ENCODE measurements at regions not wholly inside any gene's neighbourhood (a gene's known extent, or its start where the extent isn't known, plus 50 kb on each side); places are given as distances from the start of the nearest gene placed in this dataset.

GRCh38 chr11:91608677-91609076 is 615.9 kb upstream of the FAT3 start:
- no peaks in the 10 kb centered on the region for H3K79me2 ChIP-seq (ENCODE audit: control insufficient read depth, insufficient read depth, low read length)
- no peak overlapping the region for H3K4me3 ChIP-seq (replicated peaks in 1 of 3; ENCODE audit: insufficient read depth in 1 of 3, low read depth in 1 of 3, low read length in 3 of 3)
- H3K9me3 ChIP-seq (replicated peaks; ENCODE audit: control insufficient read depth, insufficient read depth, low read length): no peaks in the 10 kb centered on the region
- no peaks in the 10 kb centered on the region for H3K27me3 ChIP-seq (ENCODE audit: control insufficient read depth in 2 of 2, insufficient read depth in 2 of 2, low read length in 2 of 2)
- H2AFZ ChIP-seq (ENCODE audit: low read depth, low read length): no peak overlapping the region
- H4K20me1 ChIP-seq (replicated peaks; ENCODE audit: control insufficient read depth, extremely low read depth, insufficient read depth, low read length): no peaks in the 10 kb centered on the region
- H3K4me1 ChIP-seq (ENCODE audit: control insufficient read depth, extremely low read depth, insufficient read depth, low read length): no peaks in the 10 kb centered on the region
- TF ChIP-seq JUN (IDR thresholded peaks at IDR 0.05; ENCODE audit: borderline replicate concordance, insufficient read depth, insufficient read length, low read depth) (no peak), MYC (IDR thresholded peaks at IDR 0.05; ENCODE audit: low read depth, low read length) (no peak), POLR2AphosphoS5 (IDR thresholded peaks at IDR 0.05; ENCODE audit: insufficient read depth, low read depth, low read length) (no peak), CTCF (IDR thresholded peaks at IDR 0.05; ENCODE audit: extremely low read depth in 1 of 2, insufficient read depth in 1 of 2, low read depth in 1 of 2, low read length in 2 of 2) (no peak), GATA2 (IDR thresholded peaks at IDR 0.05; ENCODE audit: insufficient read depth, insufficient read length, low read depth, low read length) (no peak), FOS (IDR thresholded peaks at IDR 0.05; ENCODE audit: borderline replicate concordance, insufficient read depth, low read length) (no peak), POLR2A (IDR thresholded peaks at IDR 0.05; ENCODE audit: low read depth, low read length) (no peak), EZH2 (IDR thresholded peaks at IDR 0.05; ENCODE audit: borderline replicate concordance, low read depth, low read length, severe bottlenecking) (no peak), MAX (IDR thresholded peaks at IDR 0.05; ENCODE audit: insufficient read depth, insufficient read length) (no peak)
- dilution Hi-C loops (cut with MboI; ENCODE audit: extremely low pct_ligation_motif_present, low sequenced_read_pairs) (no loop called here), intact Hi-C loops (cut with micrococcal nuclease) (no loop called here)
- CTCF ChIA-PET: interaction anchor here (1.2 kb wide), 1 partner anchor 9 kb away, joined by 3 read pairs; no protein-coding TSS in a partner anchor
- H3K9ac ChIP-seq (replicated peaks; ENCODE audit: extremely low read depth, insufficient read depth, low read length): no peak overlapping the region
- POLR2A ChIA-PET: no interaction called here
- FAIRE-seq: no peak
- DNase-seq (ENCODE audit: low read depth, low spot score): peak; percentile 14
- no peaks in the 10 kb centered on the region for H3K9me1 ChIP-seq (replicated peaks; ENCODE audit: control insufficient read depth, extremely low read depth, insufficient read depth, low read length)
- no TSS peak for BruUV-seq (replicated peaks)
- H3K36me3 ChIP-seq (ENCODE audit: control insufficient read depth in 2 of 2, extremely low read depth in 1 of 2, insufficient read depth in 2 of 2, low read length in 2 of 2): no peaks in the 10 kb centered on the region
- H3K4me2 ChIP-seq (ENCODE audit: insufficient read depth, low read length): peak overlapping the region; percentile 17
- no peak overlapping the region for H3K27ac ChIP-seq (ENCODE audit: insufficient read depth, low read depth, low read length)

Data from endothelial cell of umbilical vein (primary cell).